Right lobe of liver (tissue), 6 donors: ENCODE measurements at regions not wholly inside any gene's neighbourhood (a gene's known extent, or its start where the extent isn't known, plus 50 kb on each side); places are given as distances from the start of the nearest gene placed in this dataset.

Experiments used
- ATAC-seq, 4 donors: fragments of 200-7000 bp; cut with Tn5 transposase; one replicate each; pipeline ENCODE4 v1.9.1; 2020; ENCODE audit warnings: mild to moderate bottlenecking in 4 of 4, moderate library complexity in 4 of 4
- DNase-seq, 3 donors: peaks; one replicate each; pipeline ENCODE4 v3.0.0-alpha.2; 2020
- H3K27ac ChIP-seq, 3 donors: fragments of 200-600 bp; one replicate each; pipeline ENCODE4 v1.8.0; 2022
- H3K27me3 ChIP-seq, 2 donors: fragments of 200-600 bp; one replicate each; pipeline ENCODE4 v1.8.0; 2022
- H3K36me3 ChIP-seq, 4 donors: fragments of 200-600 bp; sonication (generic) in 1 of 4; one replicate each; pipeline versions ENCODE4 v1.5.1 to v1.8.0; 2017 to 2022; ENCODE audit warnings: control low read depth in 1 of 4
- H3K4me1 ChIP-seq, 4 donors: fragments of 200-600 bp; sonication (generic) in 1 of 4; one replicate each; pipeline versions ENCODE4 v1.5.1 to v1.8.0; 2017 to 2022; ENCODE audit warnings: control low read depth in 1 of 4
- H3K4me3 ChIP-seq, 3 donors: fragments of 200-600 bp; one replicate each; pipeline ENCODE4 v1.8.0; 2022
- H3K9me3 ChIP-seq, 4 donors: fragments of 200-600 bp; sonication (generic) in 1 of 4; one replicate each; pipeline versions ENCODE4 v1.5.1 to v1.8.0; 2017 to 2022; ENCODE audit warnings: control low read depth in 1 of 4
- CTCF ChIP-seq, 4 donors: fragments of 200-600 bp in 3 of 4; fragments of 450-650 bp in 1 of 4; IDR thresholded peaks; one replicate each; pipeline versions ENCODE4 v1.5.1 to v1.8.0; 2016 to 2022; ENCODE audit warnings: antibody characterized with exemption in 4 of 4, mild to moderate bottlenecking in 2 of 4
- POLR2A ChIP-seq: fragments of 450-650 bp; IDR thresholded peaks from one replicate; pipeline ENCODE4 v1.6.1; 2017; ENCODE audit warnings: antibody characterized with exemption, mild to moderate bottlenecking
- WGBS: methylation state at CpG from one replicate; pipeline ENCODE4 v1.1.6; 2018; ENCODE audit warnings: low coverage, low lambda C conversion rate; ENCODE audit not compliant: insufficient coverage; ENCODE audit errors: missing lambda C conversion rate; 5-methylcytosine and 5-hydroxymethylcytosine counted together
- intact Hi-C, 2 donors: fragments of 100-400 bp; cut with DNase I; formaldehyde crosslinking; loops; one replicate each; pipeline versions ENCODE4 v1.11.2 to v1.14.1; 2022
- donor health status: DM: no; HTN: yes; CAD: no.
- donor health status: DM: no; HTN: no; CAD: no.
- donor health status: DM: no; HTN: no; CAD: no.
- donor health status: DM: no; HTN: yes; CAD: no.
- donor health status: DM: no; HTN: yes; CAD: no.

- WGBS = 88% methylated on average over 1 of the region's 1 CpG
- intact Hi-C loops = no loop called here
- TF ChIP-seq CTCF (IDR thresholded peaks at IDR 0.05) (no peak), POLR2A (no peak)
- no peaks in the 10 kb centered on the region for H3K4me1 ChIP-seq
- no peaks in the 10 kb centered on the region for H3K27me3 ChIP-seq
- DNase-seq (no peak), ATAC-seq (no peak)
- H3K27ac ChIP-seq = no peak overlapping the region
- H3K4me3 ChIP-seq = no peak overlapping the region
- H3K9me3 ChIP-seq = peaks cover 0 to 3% (median 0%) of the 10 kb centered on the region in 4 donors
- H3K36me3 ChIP-seq = no peaks in the 10 kb centered on the region
These were observed 334.5 kb downstream of the C11orf87 start for GRCh38 chr11:109756521-109756920.

- H3K4me1 ChIP-seq = no peaks in the 10 kb centered on the region
These were observed 335.0 kb downstream of the C11orf87 start for GRCh38 chr11:109756951-109757350.

GRCh38 chr11:109762546-109762945, 330.6 kb upstream of the ZC3H12C start:
- Histone ChIP-seq H3K27me3 (no peaks in the 10 kb centered on the region), H3K27ac (no peak overlapping the region), H3K36me3 (no peaks in the 10 kb centered on the region), H3K9me3 (no peaks in the 10 kb centered on the region), H3K4me1 (no peaks in the 10 kb centered on the region), H3K4me3 (no peak overlapping the region)
- intact Hi-C loops = no loop called here
- ATAC-seq (no peak), DNase-seq (no peak)
- WGBS = 39% methylated on average over 3 of the region's 3 CpGs
- no peak for TF ChIP-seq POLR2A
- TF ChIP-seq CTCF (IDR thresholded peaks at IDR 0.05) = no peak

More at GRCh38 chr11:109756951-109757350, 335.0 kb downstream of the C11orf87 start:
- TF ChIP-seq POLR2A = no peak
- TF ChIP-seq CTCF (IDR thresholded peaks at IDR 0.05) = no peak
- no peak overlapping the region for H3K27ac ChIP-seq
- H3K27me3 ChIP-seq = no peaks in the 10 kb centered on the region
- ATAC-seq (no peak), DNase-seq (no peak)
- 59% methylated on average over 3 of the region's 3 CpGs for WGBS
- no peaks in the 10 kb centered on the region for H3K36me3 ChIP-seq
- H3K9me3 ChIP-seq = peaks cover 0 to 3% (median 0%) of the 10 kb centered on the region in 4 donors
- intact Hi-C loops = no loop called here
- no peak overlapping the region for H3K4me3 ChIP-seq

GRCh38 chr11:109765709-109766311, 327.4 kb upstream of the ZC3H12C start:
- H3K27me3 ChIP-seq = no peaks in the 10 kb centered on the region
- no peaks in the 10 kb centered on the region for H3K9me3 ChIP-seq
- intact Hi-C loops = no loop called here
- DNase-seq = no peak
- no peak overlapping the region for H3K4me3 ChIP-seq
- H3K4me1 ChIP-seq = no peaks in the 10 kb centered on the region
- TF ChIP-seq POLR2A = no peak
- TF ChIP-seq CTCF (IDR thresholded peaks at IDR 0.05) = no peak
- H3K27ac ChIP-seq = no peak overlapping the region
- no peaks in the 10 kb centered on the region for H3K36me3 ChIP-seq
- WGBS = 63% methylated on average over 5 of the region's 5 CpGs
- no peak for ATAC-seq

- WGBS = no CpG with 5 or more reads among the region's 4 CpGs
- intact Hi-C loops = no loop called here
These were observed 323.3 kb upstream of the ZC3H12C start for GRCh38 chr11:109769858-109770257.

More at GRCh38 chr11:109769858-109770257, 323.3 kb upstream of the ZC3H12C start:
- DNase-seq (no peak), ATAC-seq (no peak)
- Histone ChIP-seq H3K4me3 (no peak overlapping the region), H3K36me3 (no peaks in the 10 kb centered on the region), H3K27me3 (no peaks in the 10 kb centered on the region), H3K9me3 (no peaks in the 10 kb centered on the region), H3K4me1 (no peaks in the 10 kb centered on the region), H3K27ac (no peak overlapping the region)
- TF ChIP-seq POLR2A = no peak
- no peak for TF ChIP-seq CTCF (IDR thresholded peaks at IDR 0.05)
